ENCODE measurements at regions not wholly inside any gene's neighbourhood (a gene's known extent, or its start where the extent isn't known, plus 50 kb on each side); places are given as distances from the start of the nearest gene placed in this dataset.
"Not testable (repeated sequence)": the region's sequence is repeated elsewhere in the genome, so short reads cannot be mapped to it uniquely, and the experiment has no call there.

DNA sequence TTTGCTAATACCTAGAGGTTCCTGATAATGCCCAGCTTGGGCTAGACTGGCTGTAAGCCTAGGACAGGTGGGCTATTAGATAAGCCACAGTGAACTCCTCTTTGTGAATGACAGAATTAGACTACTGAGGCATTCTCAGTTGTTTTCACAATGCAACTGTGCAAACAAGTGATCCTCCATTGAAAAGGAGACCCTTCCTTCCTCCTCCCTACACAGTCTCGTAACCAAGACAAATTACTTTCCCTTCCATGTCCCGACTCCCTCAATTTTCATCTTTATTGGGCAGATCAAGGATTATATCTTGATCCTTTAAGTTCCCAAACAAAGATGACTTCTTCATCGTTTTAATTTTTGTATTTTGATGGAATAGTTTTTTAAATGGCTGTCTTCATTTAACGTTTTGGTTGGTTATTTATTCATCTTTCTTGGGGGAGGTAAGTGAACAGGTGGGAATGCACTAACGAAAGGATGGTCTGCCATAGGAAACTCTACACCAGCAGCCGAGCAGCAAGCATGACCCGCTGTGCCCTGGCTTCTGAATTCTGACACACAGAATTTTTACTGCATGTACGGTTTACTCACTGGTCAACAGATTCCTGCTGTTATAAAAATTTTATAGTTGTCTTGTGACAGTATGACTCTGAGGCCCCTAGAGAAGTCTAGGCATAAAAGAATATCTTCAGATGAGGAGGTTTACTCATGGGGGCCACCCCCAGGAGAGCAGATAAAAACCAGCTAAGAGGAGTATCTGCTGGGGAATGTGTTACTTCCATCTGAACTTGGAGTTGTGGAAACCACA, 137.5 kb upstream of the TUT7 start:
- DNase-seq (ENCODE audit: low read depth in 2 of 2) = no peak

DNA sequence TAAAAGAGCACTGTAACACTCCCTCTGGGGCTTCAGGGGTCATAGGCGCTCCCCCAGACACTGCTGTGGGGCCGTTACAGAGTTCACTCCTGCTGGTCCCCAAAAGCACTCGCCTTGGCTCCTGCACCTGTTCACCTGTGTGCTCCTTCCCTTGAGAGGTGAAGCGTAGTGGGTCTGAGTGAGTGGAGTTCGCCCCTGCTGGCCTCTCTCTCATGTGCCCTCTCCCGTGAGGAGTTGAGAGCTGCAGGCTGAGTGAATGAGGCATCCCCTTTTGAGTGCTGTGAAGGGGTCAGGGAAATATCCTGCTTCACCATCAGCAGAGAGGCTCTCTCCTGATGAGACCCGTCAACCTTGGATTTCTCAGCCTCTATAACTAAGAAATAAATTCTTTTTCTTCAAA, 134.6 kb upstream of the TUT7 start:
- no peak for DNase-seq (ENCODE audit: low read depth in 2 of 2)

- DNase-seq (ENCODE audit: low read depth in 2 of 2) = no peak
Measured at GRCh38 chr9:86488345-86488744, 134.1 kb upstream of the TUT7 start.

GRCh38 chr9:86487838-86488233, 133.6 kb upstream of the TUT7 start:
- no peak for DNase-seq (ENCODE audit: low read depth in 2 of 2)

DNA sequence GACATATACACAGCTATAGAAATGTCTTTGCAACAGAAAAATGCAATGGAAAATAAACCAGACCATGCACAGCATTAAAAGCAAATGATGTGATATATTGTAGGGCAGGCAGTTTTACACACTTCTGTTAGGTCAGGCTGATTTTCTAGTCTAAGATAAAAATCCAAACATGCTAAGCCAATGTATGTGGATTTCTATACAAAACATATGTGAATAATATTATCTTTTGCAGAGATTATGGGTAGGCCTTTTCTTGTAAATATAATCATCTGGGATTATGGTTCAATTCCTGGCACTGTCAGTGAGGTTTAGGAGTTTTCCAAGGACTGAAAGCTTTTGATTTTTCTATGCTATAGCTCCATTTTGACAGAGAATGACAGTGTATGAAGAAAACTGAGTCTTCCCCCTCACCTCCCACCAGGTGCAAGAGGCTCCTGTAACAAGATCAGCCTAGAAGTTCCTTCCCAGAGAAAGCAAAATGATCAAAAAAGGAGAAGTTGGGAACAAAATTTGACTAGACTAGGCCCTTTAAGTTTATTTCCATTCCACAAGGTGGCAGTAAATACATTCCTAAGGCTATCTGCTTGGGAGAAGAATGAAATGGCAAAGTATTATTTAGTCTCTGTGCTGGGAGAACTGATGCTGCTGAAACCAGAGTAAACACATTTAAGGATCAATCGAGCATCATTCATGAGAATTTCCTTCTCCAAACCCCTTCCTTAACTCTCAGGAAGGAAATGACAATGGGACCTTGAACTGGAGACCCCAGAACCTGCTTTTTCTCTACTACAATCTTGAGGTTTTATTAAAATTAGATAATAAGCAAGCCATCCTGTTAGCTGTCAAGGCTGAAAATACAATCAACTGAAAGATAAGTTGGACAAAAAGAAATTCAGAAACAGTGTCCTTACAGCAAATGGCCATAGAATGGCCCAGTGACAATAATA, 133.0 kb upstream of the TUT7 start:
- DNase-seq (ENCODE audit: low read depth in 2 of 2) = no peak

GRCh38 chr9:86485359-86485758, 131.1 kb upstream of the TUT7 start:
- peak; percentile 1 to 7 for DNase-seq (ENCODE audit: low read depth in 2 of 2)

GRCh38 chr9:86483496-86483895, 129.3 kb upstream of the TUT7 start:
- DNase-seq (ENCODE audit: low read depth in 2 of 2) = no peak

GRCh38 chr9:86481466-86481865, 127.3 kb upstream of the TUT7 start:
- DNase-seq (ENCODE audit: low read depth in 2 of 2) = no peak

DNA sequence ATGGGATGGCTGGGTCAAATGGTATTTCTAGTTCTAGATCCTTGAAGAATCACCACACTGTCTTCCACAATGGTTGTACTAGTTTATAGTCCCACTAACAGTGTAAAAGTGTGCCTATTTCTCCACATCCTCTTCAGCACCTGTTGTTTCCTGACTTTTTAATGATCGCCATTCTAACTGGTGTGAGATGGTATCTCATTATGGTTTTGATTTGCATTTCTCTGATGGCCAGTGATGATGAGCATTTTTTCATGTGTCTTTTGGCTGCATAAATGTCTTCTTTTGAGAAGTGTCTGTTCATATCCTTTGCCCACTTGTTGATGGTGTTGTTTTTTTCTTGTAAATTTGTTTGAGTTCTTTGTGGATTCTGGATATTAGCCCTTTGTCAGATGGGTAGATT, 121.0 kb upstream of the TUT7 start:
- not testable (repeated sequence) for DNase-seq (ENCODE audit: low read depth in 2 of 2)

DNA sequence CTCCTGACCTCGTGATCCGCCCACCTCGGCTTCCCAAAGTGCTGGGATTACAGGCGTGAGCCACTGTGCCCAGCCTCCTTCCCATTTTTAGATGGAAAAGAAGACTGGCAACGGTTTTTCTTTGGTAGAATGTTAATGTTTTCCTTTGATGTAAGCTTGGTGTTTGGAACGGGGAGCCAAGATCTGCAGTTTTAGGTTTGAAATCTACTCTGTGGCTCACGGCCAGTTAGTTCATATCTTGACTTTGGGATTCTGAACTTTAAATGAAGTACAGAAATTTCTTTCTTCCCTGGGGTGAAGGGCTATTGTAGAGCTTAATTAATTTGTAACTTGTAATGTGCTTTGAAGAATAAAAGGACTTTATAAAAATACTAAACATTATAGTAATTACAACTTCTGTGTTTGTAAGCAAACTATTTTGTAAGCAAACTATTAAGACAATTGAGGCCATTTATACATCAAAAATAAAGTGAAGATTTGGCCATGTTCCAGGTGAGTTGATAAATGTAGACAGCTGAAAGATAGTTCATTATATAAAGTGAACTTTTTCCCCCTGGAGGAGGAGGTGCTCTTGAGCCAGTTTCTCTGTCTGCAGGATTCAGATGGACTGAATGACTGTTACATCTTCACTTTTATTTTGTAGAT, 117.1 kb upstream of the TUT7 start:
- DNase-seq (ENCODE audit: low read depth in 2 of 2) = no peak

DNA sequence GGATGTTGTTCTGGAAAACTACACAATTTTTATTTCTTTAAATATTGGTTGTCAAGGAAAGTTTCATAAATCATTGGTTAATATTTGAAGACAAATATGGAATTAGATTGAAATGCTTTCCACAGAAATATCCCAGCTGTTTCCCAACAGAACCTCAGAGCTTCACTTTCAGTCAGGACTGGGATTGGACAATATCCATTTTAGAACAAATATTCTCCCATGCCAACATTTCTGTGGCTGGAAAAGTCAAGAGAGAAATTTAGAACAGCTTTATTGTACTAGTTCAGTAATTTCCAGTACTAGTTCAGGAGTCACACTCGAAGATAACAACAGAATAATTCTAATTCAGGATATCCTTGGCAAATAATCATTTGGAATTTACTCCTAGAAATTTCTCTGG, 116.1 kb upstream of the TUT7 start:
- no peak for DNase-seq (ENCODE audit: low read depth in 2 of 2)

DNA sequence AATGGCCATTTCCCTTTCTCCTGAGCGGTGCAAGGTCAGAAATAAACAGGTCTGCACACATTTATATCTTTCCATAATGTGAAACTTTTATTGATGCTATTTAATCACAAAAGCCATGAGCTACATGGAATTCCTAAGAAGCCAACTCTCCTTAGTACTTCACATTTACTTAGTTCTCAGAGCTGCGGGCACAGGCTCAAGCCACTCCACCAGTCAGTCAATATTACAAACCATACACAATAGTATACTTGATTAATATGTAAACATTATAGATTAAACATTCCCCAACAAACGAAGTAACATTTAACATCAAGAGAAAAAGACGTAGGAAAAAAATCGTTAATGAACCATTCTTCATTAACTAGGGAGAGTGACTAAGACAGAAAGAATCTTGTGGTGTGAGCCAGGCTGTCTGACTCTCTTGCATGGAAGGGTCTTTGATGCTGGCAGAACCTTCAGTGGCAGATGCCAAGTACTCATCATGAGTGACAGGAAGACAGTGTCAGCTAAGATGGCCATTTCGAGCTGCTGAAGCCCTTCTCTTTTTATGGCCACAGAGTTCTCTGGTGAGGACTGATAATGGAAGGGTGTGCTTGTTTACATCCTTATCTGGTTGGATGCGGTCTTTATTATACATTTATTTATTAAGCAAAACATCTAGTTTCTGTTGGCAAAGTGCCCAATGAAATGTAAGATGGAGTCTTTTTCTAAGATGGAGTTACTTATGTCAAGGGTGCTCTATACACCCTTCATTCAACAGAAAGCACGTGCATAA, 115.5 kb upstream of the TUT7 start:
- no peak for DNase-seq (ENCODE audit: low read depth in 2 of 2)

- no peak for DNase-seq (ENCODE audit: low read depth in 2 of 2)
Measured at GRCh38 chr9:86464242-86464641, 110.0 kb upstream of the TUT7 start.

- no peak for DNase-seq (ENCODE audit: low read depth in 2 of 2)
Measured at GRCh38 chr9:86460216-86461002, 106.2 kb upstream of the TUT7 start.

DNA sequence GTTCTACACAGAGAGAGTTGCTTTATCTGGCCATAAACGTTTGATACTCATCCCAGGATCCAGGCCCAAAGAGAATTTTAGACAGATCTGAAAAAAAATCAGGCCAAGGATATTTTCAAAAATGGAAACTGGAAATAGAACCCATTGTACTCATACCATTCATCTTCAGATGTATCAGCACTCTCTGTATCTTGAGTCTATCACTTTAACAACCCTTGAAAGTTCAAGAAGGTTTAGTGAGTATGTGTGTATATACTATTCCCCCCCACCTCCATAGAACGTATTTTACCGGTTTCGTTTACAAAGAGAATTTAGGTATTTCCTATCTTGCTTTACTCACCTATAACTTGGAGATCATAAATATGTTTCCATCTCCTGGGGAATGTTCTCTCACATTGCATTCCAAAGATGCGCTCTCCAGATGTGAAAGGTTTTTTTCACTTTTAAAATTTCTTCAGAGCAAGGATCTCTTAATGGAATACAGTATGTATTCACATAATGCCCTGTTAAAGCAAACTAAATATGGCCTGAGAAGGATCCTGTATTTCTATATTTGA, 105.5 kb upstream of the TUT7 start:
- DNase-seq (ENCODE audit: low read depth in 2 of 2) = no peak

- DNase-seq (ENCODE audit: low read depth in 2 of 2) = no peak
Measured at GRCh38 chr9:86459191-86459590, 105.0 kb upstream of the TUT7 start.

DNA sequence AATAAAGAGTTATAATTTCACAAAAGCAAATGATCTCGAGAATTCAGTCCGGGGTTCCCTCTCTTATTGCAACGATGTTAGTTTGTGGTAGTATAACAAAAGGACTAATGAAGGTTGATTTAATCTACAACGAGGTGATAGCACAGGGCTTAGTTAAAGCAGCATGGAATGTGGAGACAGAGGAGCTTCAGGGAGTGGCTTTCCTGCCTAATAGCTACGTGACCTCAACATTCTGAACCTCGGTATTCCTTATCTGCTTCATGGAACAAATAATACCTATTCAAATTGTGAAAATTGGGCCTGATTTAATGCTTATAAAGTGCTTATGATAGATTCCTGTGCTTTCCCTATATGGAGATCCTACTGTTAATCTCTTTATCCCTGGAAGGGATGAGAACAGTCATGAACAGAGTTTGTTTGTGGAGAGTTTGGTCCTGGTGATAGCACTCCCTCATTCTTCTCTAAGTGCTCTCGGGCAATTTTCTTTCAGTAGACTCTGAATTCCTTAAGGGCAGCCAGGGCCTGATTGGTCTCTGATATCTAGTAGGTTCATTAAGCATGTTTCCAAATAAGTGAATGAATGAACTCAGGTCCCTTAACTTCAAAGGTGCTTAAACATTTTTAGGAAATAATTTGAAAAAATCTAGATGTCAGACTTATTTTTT, 104.1 kb upstream of the TUT7 start:
- no peak for DNase-seq (ENCODE audit: low read depth in 2 of 2)

GRCh38 chr9:86456416-86456815, 102.2 kb upstream of the TUT7 start:
- no peak for DNase-seq (ENCODE audit: low read depth in 2 of 2)

- no peak for DNase-seq (ENCODE audit: low read depth in 2 of 2)
Measured at GRCh38 chr9:86454701-86455615, 100.7 kb upstream of the TUT7 start.
